ENCODE measurements at regions not wholly inside any gene's neighbourhood (a gene's known extent, or its start where the extent isn't known, plus 50 kb on each side); places are given as distances from the start of the nearest gene placed in this dataset.

DNA sequence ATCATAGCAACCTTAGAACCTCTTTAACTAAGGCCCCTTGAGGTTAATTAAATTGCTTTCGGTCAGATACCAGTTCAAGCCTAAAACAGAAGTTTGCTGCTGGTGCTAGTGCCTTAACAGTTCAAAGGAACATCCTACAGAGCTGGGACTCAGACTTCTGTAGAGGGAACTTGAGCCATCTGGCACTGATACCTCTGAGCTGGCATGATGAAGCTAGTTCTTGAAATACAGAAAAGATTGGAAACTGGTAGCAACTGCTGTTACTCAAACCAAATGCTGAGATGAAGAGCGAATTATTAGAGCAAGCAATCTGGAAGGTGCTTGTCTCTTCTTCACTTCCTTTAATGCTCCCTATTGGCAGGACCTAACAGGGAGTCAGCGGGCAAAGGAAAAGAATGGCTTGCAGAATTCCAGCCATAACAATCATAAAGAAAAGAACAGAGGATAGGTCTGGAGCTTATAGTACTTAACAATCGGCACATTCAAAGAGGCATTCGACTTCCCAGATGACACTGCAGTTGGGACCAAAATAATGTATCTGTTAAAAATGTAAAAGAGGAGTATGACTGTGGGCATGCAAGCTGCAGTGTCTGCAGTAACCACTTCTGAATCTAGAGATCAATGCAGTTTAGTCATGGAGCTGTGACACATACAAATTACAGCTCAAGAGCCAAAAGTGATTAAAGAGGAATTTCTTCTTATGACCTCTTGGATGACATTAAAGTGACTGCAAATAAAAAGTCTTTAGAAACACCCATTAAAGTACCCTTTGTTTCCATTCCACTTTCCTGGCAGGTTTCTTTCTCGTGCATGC, 298.9 kb downstream of the PDGFC start:
- Mint-ChIP-seq H3K4me1 (no peaks in the 10 kb centered on the region), H3K4me3 (no peak overlapping the region), H3K36me3 (ENCODE audit: low read depth) (no peaks in the 10 kb centered on the region), H3K27ac (no peak overlapping the region), H3K27me3 (no peaks in the 10 kb centered on the region), H3K9me3 (no peaks in the 10 kb centered on the region)
- no peak for DNase-seq
- ChIA-PET POLR2A (no interaction called here), CTCF (no interaction called here)

DNA sequence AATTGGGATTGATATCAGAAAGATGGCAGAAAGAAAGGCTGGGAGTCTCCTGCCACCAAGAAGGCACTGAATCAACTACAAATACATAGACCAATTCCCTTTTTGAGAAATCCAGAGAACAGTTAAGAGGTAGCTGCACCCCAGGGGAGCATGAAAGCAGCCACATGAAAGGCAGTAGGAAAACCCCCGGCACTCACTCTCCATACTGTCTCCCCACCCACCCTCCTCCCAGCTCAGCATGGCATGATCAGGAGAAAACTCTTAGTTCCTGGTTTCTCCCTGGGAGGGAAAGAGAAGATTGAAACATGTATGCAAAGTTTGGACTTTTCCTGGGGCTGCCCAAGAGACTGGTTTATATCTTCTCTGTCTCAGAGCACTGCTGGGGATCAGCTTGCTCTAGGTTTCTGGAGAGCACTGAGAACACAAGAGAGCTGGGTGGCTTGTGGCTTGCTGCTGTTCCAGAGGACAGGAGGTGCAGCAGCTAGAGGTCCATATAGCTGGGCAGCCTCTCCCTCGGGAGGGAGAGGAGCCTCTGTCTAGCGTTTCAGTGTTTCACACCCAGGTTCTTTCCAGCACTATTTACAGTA, 305.7 kb downstream of the PDGFC start:
- CTCF ChIA-PET: no interaction called here
- Mint-ChIP-seq H3K4me1 (no peaks in the 10 kb centered on the region), H3K4me3 (no peak overlapping the region)

GRCh38 chr4:156663663-156664062, 307.9 kb downstream of the PDGFC start:
- Mint-ChIP-seq H3K4me3 (no peak overlapping the region), H3K4me1 (no peaks in the 10 kb centered on the region), H3K27ac (no peak overlapping the region), H3K36me3 (ENCODE audit: low read depth) (no peaks in the 10 kb centered on the region), H3K27me3 (no peaks in the 10 kb centered on the region), H3K9me3 (peaks cover 3% of the 10 kb centered on the region)
- CTCF ChIA-PET: no interaction called here
- POLR2A ChIA-PET: no interaction called here
- DNase-seq: no peak

More for the DNA sequence above, 305.7 kb downstream of the PDGFC start:
- Mint-ChIP-seq H3K27me3 (no peaks in the 10 kb centered on the region), H3K27ac (no peak overlapping the region), H3K36me3 (ENCODE audit: low read depth) (no peaks in the 10 kb centered on the region), H3K9me3 (peaks cover 3% of the 10 kb centered on the region)
- POLR2A ChIA-PET: no interaction called here
- DNase-seq: no peak

DNA sequence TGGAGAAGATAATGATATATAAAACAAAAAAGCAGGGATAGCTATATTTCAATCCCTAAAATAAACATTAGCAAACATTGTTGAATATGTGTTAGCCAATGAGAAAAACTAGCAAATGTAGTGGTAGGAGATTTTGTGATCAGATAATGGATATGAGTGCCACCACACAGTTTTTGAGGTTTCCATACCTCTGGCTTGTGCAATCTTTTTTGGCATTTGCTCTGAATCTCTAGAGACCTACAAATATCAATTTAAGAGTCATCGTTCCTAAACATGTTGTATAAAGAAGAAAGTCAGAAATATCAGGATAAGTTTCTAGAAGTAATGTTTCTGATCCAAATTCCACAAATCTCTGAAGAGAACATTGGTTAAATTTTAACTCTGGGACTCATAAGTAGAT, 308.7 kb downstream of the PDGFC start:
- ChIA-PET POLR2A (no interaction called here), CTCF (no interaction called here)
- Mint-ChIP-seq H3K36me3 (ENCODE audit: low read depth) (no peaks in the 10 kb centered on the region), H3K9me3 (peaks cover 3% of the 10 kb centered on the region), H3K4me3 (no peak overlapping the region), H3K27me3 (no peaks in the 10 kb centered on the region), H3K4me1 (no peaks in the 10 kb centered on the region), H3K27ac (no peak overlapping the region)
- no peak for DNase-seq

DNA sequence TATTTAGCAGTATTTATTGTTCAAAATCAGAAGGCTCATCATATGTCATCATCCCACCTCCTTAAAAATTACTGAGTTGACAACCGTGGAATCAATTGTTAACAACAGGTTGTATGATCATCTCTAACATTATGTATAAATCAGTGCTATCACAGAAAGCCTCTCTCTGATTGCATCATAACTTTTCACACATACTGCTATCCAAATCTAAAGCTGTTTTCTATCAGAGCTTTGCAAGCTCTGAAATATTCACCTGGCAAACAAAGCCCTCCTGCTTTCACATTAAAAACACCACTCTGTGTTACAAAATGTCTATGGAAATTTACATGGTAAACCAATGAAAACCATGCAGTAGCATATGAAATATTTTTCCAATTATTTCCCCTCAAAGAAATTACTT, 310.0 kb downstream of the PDGFC start:
- H3K36me3 Mint-ChIP-seq (ENCODE audit: low read depth): no peaks in the 10 kb centered on the region
- H3K27ac Mint-ChIP-seq: no peak overlapping the region
- no peak for DNase-seq
- ChIA-PET POLR2A (no interaction called here), CTCF (no interaction called here)
- no peak overlapping the region for H3K4me3 Mint-ChIP-seq
- no peaks in the 10 kb centered on the region for H3K4me1 Mint-ChIP-seq
- H3K27me3 Mint-ChIP-seq: no peaks in the 10 kb centered on the region
- H3K9me3 Mint-ChIP-seq: peaks cover 3% of the 10 kb centered on the region

GRCh38 chr4:156660465-156660864, 311.1 kb downstream of the PDGFC start:
- Mint-ChIP-seq H3K4me3 (no peak overlapping the region), H3K9me3 (no peaks in the 10 kb centered on the region), H3K27me3 (no peaks in the 10 kb centered on the region), H3K27ac (no peak overlapping the region), H3K36me3 (ENCODE audit: low read depth) (no peaks in the 10 kb centered on the region), H3K4me1 (no peaks in the 10 kb centered on the region)
- ChIA-PET POLR2A (no interaction called here), CTCF (no interaction called here)
- no peak for DNase-seq

- POLR2A ChIA-PET: no interaction called here
- no peaks in the 10 kb centered on the region for H3K36me3 Mint-ChIP-seq (ENCODE audit: low read depth)
- CTCF ChIA-PET: no interaction called here
These were observed 311.6 kb downstream of the PDGFC start for GRCh38 chr4:156659983-156660382.

GRCh38 chr4:156659570-156659969, 312.0 kb downstream of the PDGFC start:
- Mint-ChIP-seq H3K4me1 (no peaks in the 10 kb centered on the region), H3K4me3 (no peak overlapping the region), H3K9me3 (no peaks in the 10 kb centered on the region), H3K36me3 (ENCODE audit: low read depth) (no peaks in the 10 kb centered on the region), H3K27ac (no peak overlapping the region), H3K27me3 (no peaks in the 10 kb centered on the region)
- ChIA-PET CTCF (no interaction called here), POLR2A (no interaction called here)
- DNase-seq: no peak

More at GRCh38 chr4:156659983-156660382, 311.6 kb downstream of the PDGFC start:
- Mint-ChIP-seq H3K9me3 (no peaks in the 10 kb centered on the region), H3K27ac (no peak overlapping the region), H3K4me1 (no peaks in the 10 kb centered on the region), H3K27me3 (no peaks in the 10 kb centered on the region), H3K4me3 (no peak overlapping the region)
- DNase-seq: no peak

- CTCF ChIA-PET: no interaction called here
These were observed 314.7 kb downstream of the PDGFC start for GRCh38 chr4:156656896-156657295.

GRCh38 chr4:156654410-156654809, 317.2 kb downstream of the PDGFC start:
- CTCF ChIA-PET: no interaction called here
- Mint-ChIP-seq H3K4me3 (no peak overlapping the region), H3K36me3 (ENCODE audit: low read depth) (no peaks in the 10 kb centered on the region), H3K27me3 (no peaks in the 10 kb centered on the region), H3K9me3 (peaks cover 2% of the 10 kb centered on the region), H3K27ac (no peak overlapping the region), H3K4me1 (no peaks in the 10 kb centered on the region)
- no peak for DNase-seq
- POLR2A ChIA-PET: no interaction called here

More at GRCh38 chr4:156656896-156657295, 314.7 kb downstream of the PDGFC start:
- Mint-ChIP-seq H3K4me3 (no peak overlapping the region), H3K27ac (no peak overlapping the region), H3K36me3 (ENCODE audit: low read depth) (no peaks in the 10 kb centered on the region), H3K9me3 (no peaks in the 10 kb centered on the region), H3K4me1 (no peaks in the 10 kb centered on the region), H3K27me3 (no peaks in the 10 kb centered on the region)
- POLR2A ChIA-PET: no interaction called here
- no peak for DNase-seq

DNA sequence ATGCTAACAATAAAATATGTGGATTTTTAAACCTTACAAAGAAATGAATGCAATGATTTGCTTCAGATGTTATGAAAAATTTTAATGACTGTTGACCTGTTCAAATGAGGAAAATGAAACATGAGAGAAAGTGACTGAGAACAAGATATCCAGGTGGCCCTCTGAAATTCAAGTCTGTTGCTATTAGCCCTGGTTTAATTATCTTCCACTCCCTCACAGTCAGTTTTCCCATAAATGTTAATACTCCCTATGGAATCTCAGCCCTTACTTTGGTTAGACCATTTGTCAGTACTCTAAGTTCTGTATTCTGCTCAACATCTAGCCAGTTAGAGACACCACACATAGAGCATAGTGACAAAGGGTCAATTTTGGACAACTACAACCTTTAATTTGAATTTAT, 327.8 kb downstream of the PDGFC start:
- no peak for DNase-seq
- ChIA-PET POLR2A (no interaction called here), CTCF (no interaction called here)
- Mint-ChIP-seq H3K27me3 (no peaks in the 10 kb centered on the region), H3K4me1 (no peaks in the 10 kb centered on the region), H3K36me3 (ENCODE audit: low read depth) (no peaks in the 10 kb centered on the region), H3K9me3 (peaks cover 6% of the 10 kb centered on the region), H3K27ac (no peak overlapping the region), H3K4me3 (no peak overlapping the region)

GRCh38 chr4:156642161-156642560, 329.4 kb downstream of the PDGFC start:
- CTCF ChIA-PET: no interaction called here
- Mint-ChIP-seq H3K4me1 (no peaks in the 10 kb centered on the region), H3K27ac (no peak overlapping the region), H3K27me3 (no peaks in the 10 kb centered on the region), H3K36me3 (ENCODE audit: low read depth) (no peaks in the 10 kb centered on the region), H3K9me3 (peaks cover 12% of the 10 kb centered on the region), H3K4me3 (no peak overlapping the region)
- DNase-seq: no peak
- POLR2A ChIA-PET: no interaction called here

DNA sequence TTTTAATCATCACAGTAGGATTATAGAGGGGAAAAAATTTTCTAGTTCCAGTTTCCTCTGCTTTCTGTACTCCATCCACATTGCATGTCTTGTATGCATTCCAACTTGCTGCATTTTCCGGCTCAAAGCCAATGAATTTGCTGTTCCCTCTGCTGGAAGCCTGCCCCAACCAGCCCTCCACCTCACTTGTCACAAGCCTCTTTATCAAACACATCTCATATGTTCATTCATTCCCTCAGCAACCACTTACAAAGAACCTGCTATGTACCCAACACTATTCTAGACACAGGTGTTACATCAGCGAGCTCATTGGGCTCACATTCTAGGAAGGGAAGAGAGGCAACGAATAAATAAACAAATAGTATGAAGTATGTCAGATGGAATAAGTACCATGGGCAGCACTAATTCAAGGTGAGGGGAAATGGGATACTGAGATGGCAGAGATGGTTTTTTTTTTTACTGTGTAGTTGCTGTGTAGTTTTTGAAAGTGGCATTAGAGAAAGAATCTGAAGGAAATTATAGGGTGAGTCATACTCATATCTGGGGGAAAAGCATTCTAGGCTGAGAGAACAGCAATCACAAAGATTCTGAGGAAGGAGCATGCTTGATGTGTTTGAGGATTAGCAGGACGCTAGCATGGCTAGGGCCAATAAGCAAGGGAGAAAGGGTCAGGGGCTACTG, 332.5 kb downstream of the PDGFC start:
- CTCF ChIA-PET: no interaction called here
- no peak overlapping the region for H3K27ac Mint-ChIP-seq
- H3K4me1 Mint-ChIP-seq: no peaks in the 10 kb centered on the region
- POLR2A ChIA-PET: no interaction called here
- no peak for DNase-seq
- H3K9me3 Mint-ChIP-seq: peaks cover 14% of the 10 kb centered on the region
- no peaks in the 10 kb centered on the region for H3K27me3 Mint-ChIP-seq
- H3K4me3 Mint-ChIP-seq: no peak overlapping the region
- no peaks in the 10 kb centered on the region for H3K36me3 Mint-ChIP-seq (ENCODE audit: low read depth)

DNA sequence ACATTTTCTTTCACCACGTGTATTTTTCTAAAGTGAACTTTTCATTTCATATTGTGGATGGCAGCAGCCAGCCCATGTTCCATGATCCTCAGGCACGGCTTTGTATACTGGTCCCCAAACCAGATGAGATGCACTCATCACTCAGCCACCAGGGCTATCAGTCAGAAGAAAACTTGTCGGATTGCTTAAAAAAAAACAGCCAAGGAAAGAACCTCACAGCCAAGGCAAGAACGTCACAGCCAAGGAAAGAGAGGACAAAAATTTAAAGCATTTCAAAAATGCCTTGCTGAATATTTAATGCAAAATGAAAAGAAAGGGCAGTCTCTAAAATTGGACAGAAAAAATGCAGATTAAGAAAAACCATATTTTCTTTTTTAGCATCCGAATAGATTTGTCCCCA, 333.3 kb downstream of the PDGFC start:
- ChIA-PET CTCF (no interaction called here), POLR2A (no interaction called here)
- Mint-ChIP-seq H3K4me3 (no peak overlapping the region), H3K9me3 (peaks cover 14% of the 10 kb centered on the region), H3K27me3 (no peaks in the 10 kb centered on the region), H3K4me1 (no peaks in the 10 kb centered on the region), H3K36me3 (ENCODE audit: low read depth) (no peaks in the 10 kb centered on the region), H3K27ac (no peak overlapping the region)
- no peak for DNase-seq

Data from activated CD4-positive, alpha-beta memory T cell treated with anti-CD3 and anti-CD28 coated beads, Interleukin-2, amount 10 ng/mL, durations not matched to agents 7 days and 5 days (primary cell).